ENCODE measurements at regions not wholly inside any gene's neighbourhood (a gene's known extent, or its start where the extent isn't known, plus 50 kb on each side); places are given as distances from the start of the nearest gene placed in this dataset.

- Histone ChIP-seq H3K27ac (peak overlapping the region in 3 of 5 donors; percentile 1 to 69 (median 58)), H3K4me3 (no peak overlapping the region), H3K27me3 (no peaks in the 10 kb centered on the region), H3K9me3 (replicated peaks in 1 of 3) (no peaks in the 10 kb centered on the region), H3K4me1 (replicated peaks in 1 of 2) (peaks cover 7 to 10% of the 10 kb centered on the region in 2 donors), H3K36me3 (replicated peaks in 1 of 2) (no peaks in the 10 kb centered on the region)
- intact Hi-C loops (cut with DNase I) = no loop called here
- no peak for DNase-seq
- WGBS, 4 donors = 79 to 85% (median 83%) methylated on average over 4 of the region's 4 CpGs
- TF ChIP-seq CTCF (IDR thresholded peaks at IDR 0.05) (no peak), POLR2A (IDR thresholded peaks at IDR 0.05) (no peak)
Measured at GRCh38 chr2:19802086-19802841, 99.5 kb downstream of the TTC32 start.

- H3K36me3 ChIP-seq (replicated peaks in 1 of 2) = no peaks in the 10 kb centered on the region
- H3K4me1 ChIP-seq (replicated peaks in 1 of 2) = peaks cover 6 to 9% of the 10 kb centered on the region in 2 donors
- no peak overlapping the region for H3K4me3 ChIP-seq
- no peaks in the 10 kb centered on the region for H3K27me3 ChIP-seq
- DNase-seq = peak; percentile 92 to 98 (median 96)
- H3K27ac ChIP-seq = peak overlapping the region in 3 of 5 donors; percentile 41 to 69 (median 58)
- TF ChIP-seq POLR2A (IDR thresholded peaks at IDR 0.05) = no peak
- TF ChIP-seq CTCF (IDR thresholded peaks at IDR 0.05) = no peak
- intact Hi-C loops (cut with DNase I) = no loop called here
- WGBS, 4 donors = 44 to 54% (median 52%) methylated on average over 15 of the region's 15 CpGs
- no peaks in the 10 kb centered on the region for H3K9me3 ChIP-seq (replicated peaks in 1 of 3)
Measured at GRCh38 chr2:19801367-19802080, 100.3 kb downstream of the TTC32 start.

- Histone ChIP-seq H3K4me1 (replicated peaks in 1 of 2) (peaks cover 0 to 6% of the 10 kb centered on the region in 2 donors), H3K36me3 (replicated peaks in 1 of 2) (no peaks in the 10 kb centered on the region), H3K27ac (peak overlapping the region in 1 of 5 donors; percentile 41), H3K9me3 (replicated peaks in 1 of 3) (no peaks in the 10 kb centered on the region), H3K27me3 (no peaks in the 10 kb centered on the region), H3K4me3 (no peak overlapping the region)
- 89 to 92% (median 92%) methylated on average over 5 of the region's 5 CpGs for WGBS, 4 donors
- intact Hi-C loops (cut with DNase I) = no loop called here
- DNase-seq = no peak
- TF ChIP-seq CTCF (IDR thresholded peaks at IDR 0.05) (no peak), POLR2A (IDR thresholded peaks at IDR 0.05) (no peak)
Measured at GRCh38 chr2:19800796-19801195, 101.0 kb downstream of the TTC32 start.

- peak overlapping the region in 1 of 5 donors; percentile 41 for H3K27ac ChIP-seq
- no peaks in the 10 kb centered on the region for H3K27me3 ChIP-seq
- peaks cover 0 to 6% of the 10 kb centered on the region in 2 donors for H3K4me1 ChIP-seq (replicated peaks in 1 of 2)
- intact Hi-C loops (cut with DNase I) = no loop called here
- DNase-seq = no peak
- no peak for TF ChIP-seq CTCF (IDR thresholded peaks at IDR 0.05)
- no peak for TF ChIP-seq POLR2A (IDR thresholded peaks at IDR 0.05)
- no peaks in the 10 kb centered on the region for H3K9me3 ChIP-seq (replicated peaks in 1 of 3)
- no peaks in the 10 kb centered on the region for H3K36me3 ChIP-seq (replicated peaks in 1 of 2)
- H3K4me3 ChIP-seq = no peak overlapping the region
- WGBS, 4 donors = 81 to 93% (median 88%) methylated on average over 3 to 8 of the region's 8 CpGs
Measured at GRCh38 chr2:19799881-19800780, 101.7 kb downstream of the TTC32 start.

Measured in adrenal gland (tissue), 9 donors.